ENCODE measurements at regions not wholly inside any gene's neighbourhood (a gene's known extent, or its start where the extent isn't known, plus 50 kb on each side); places are given as distances from the start of the nearest gene placed in this dataset.

DNA sequence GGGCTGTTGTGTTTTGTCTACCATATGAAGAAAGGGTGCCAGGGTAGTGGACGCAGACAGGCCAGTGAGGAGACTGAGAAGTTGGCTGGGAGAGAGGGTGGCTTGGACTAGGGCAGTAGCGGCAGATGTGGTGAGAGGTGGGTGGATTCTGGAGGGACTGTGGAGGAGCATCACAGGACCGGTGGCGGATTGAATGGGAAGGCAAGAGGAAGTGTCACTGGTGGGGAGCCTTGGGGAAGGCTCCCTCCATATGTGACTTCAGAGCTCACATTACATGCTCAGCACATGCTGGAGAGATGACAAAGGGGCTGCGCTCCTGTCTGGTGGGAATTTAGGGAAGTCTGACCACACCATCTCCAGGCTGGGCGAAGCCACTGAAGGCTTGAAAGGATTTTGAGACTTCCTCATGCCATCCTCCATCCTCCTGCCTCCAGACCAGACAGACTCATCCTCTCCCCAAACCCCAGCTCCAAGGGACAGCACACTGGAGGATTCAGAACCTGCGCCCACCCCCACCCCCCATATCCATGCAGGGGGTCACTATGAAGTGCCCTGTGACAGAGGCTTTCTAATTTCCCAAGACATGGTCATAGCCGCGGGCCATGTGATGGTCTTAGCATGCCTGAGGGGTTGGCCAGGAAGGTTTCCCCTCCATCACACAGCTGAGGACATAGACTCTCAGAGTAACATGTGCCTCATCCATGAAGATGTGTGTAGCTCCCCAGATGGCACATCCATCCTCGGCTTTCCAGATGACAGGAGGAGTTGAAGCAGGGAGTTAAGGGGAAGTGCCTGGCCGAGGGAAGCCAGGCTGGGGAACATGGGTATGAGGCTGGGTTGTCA is 138.8 kb upstream of the WNT4 start:
- TF ChIP-seq POLR2A (IDR thresholded peaks at IDR 0.05) = no peak
- TF ChIP-seq, protein P1, sequence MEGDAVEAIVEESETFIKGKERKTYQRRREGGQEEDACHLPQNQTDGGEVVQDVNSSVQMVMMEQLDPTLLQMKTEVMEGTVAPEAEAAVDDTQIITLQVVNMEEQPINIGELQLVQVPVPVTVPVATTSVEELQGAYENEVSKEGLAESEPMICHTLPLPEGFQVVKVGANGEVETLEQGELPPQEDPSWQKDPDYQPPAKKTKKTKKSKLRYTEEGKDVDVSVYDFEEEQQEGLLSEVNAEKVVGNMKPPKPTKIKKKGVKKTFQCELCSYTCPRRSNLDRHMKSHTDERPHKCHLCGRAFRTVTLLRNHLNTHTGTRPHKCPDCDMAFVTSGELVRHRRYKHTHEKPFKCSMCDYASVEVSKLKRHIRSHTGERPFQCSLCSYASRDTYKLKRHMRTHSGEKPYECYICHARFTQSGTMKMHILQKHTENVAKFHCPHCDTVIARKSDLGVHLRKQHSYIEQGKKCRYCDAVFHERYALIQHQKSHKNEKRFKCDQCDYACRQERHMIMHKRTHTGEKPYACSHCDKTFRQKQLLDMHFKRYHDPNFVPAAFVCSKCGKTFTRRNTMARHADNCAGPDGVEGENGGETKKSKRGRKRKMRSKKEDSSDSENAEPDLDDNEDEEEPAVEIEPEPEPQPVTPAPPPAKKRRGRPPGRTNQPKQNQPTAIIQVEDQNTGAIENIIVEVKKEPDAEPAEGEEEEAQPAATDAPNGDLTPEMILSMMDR (IDR thresholded peaks at IDR 0.05) = no peak

All from uterus (tissue), 2 donors.